Ovary (tissue), 3 donors: ENCODE measurements at regions not wholly inside any gene's neighbourhood (a gene's known extent, or its start where the extent isn't known, plus 50 kb on each side); places are given as distances from the start of the nearest gene placed in this dataset.

Experiments used
- CTCF ChIP-seq, 3 donors: fragments of 450-650 bp in 2 of 3; fragments of 200-600 bp in 1 of 3; IDR thresholded peaks; one replicate each; pipeline versions ENCODE4 v1.5.1 to v1.8.0; 2016 to 2022; ENCODE audit warnings: antibody characterized with exemption in 3 of 3, mild to moderate bottlenecking in 1 of 3
- EP300 ChIP-seq: sonication (generic); formaldehyde crosslinking; IDR thresholded peaks from one replicate; pipeline ENCODE4 v1.6.1; 2017; ENCODE audit warnings: antibody characterized with exemption
- POLR2A ChIP-seq: fragments of 450-650 bp; IDR thresholded peaks from one replicate; pipeline ENCODE4 v1.6.1; 2017; ENCODE audit warnings: antibody characterized with exemption, mild to moderate bottlenecking, moderate library complexity
- donor health status: DM: no; HTN: no; CAD: no.

- no peak for TF ChIP-seq CTCF (IDR thresholded peaks at IDR 0.05)
- no peak for TF ChIP-seq POLR2A
- TF ChIP-seq EP300 = no peak
These were observed 71.0 kb downstream of the SIPA1L2 start for GRCh38 chr1:232558954-232559353.
